ENCODE measurements at regions not wholly inside any gene's neighbourhood (a gene's known extent, or its start where the extent isn't known, plus 50 kb on each side); places are given as distances from the start of the nearest gene placed in this dataset.

DNA sequence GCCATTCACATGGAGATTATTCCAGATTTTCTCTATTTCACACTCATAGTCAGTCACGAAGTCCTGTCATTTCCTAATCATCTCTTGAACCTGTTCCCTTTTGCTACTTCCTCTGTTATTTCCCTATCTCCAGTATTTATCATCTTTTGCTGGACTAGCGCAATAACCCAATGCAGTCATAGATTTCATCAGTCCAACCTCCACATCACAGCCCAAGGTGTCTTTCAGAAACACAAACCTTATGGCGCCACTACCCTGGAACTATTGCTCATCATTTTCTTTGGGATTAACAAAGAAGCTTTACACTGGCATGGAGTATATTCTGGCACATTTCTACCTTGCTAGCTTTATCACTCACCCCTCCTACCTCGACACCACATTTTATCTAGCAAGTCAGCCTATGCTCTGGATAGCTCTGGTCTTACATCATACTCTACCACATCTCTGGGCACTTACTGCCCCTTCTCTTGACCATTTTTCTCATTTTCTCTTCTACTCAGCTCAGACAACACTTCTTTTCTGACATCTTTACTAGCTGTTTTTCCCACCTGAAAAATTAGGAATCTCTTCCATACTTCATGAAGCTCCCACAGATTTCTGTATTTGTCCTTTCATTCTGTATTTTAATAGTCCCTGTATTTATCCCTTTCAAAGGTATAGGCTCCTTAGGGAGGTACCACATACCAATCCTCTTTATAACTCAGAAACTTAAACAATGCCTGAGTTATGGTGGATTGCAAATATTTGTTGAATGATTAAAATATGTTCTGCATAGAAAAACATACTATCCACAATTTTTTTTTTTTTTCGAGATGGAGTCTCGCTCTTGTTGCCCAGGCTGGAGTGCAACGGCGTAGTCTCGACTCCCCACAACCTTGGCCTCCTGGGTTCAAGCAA lies 534.7 kb downstream of the KLF12 start:
- no peak for DNase-seq

DNA sequence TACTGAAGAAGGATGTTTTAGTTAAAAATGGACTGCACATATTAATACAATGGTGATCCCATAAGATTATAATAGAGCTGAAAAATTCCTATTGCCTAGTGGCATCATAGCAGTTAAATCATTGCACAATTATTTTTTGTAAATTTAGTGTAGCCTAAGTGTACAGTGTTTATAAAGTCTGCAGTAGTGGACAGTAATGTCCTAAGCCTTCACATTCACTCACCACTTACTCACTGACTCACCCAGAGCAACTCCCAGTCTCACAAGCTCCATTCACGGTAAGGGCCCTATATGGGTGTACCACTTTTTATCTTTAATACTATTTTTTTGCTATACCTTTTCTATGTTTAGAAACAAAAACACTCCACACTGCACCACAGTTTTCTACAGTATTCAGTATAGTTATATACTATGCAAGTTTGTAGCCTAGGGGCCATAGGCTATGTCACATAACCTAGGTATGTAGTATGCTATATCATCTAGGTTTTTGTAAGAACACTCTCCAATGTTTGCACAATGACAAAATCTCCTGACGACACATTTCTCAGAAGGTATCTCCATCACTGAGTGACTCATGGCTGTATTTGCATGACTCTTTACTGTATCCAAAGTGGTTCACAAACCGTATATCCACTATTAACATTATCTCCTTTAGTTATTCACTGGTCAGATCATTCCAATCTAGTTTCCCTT lies 536.0 kb downstream of the KLF12 start:
- DNase-seq = no peak

DNA sequence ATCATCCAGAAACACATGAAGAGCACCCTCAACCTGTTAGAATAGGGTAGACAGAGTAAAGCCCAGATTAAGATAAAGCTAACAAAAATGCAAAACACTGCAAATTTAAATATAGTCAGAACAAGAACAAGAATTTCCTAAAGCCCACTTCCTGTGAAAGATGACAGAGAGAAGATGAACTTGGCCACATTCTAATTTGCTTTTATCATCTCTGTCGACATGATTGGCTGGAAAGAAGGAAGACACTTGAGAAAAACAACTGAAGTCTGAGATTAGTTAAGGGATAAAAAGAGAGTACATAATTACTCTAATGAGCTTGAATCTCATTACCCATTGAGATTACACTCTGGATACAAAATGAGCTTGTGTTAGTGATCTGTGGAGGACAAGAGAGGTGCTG lies 537.6 kb downstream of the KLF5 start:
- no peak for DNase-seq

DNA sequence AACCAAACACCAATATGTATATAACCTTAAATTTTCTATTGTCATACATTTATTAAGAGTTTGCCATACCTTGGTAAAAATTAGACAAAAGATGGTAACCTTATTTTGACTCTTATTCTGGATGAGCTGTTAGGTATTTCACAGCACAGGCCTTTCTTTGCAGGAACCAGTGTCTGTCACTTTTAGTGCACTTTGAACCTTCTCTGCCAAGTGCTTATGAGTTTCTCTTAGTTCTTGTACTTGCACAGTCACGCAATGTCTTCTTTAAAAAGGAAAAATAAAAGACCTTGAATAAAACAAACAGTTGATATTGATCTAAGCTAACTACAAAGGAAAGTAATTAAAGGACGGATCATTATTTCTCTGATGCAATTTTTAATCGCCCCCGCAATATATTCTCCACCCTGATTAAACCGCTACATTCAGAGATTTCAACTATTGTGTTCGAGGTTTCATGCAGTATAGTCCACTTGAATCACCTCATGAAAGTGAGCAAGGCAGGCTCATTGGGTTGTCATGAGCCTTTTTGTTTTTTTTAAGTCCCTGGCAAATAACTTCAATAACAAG lies 534.5 kb downstream of the KLF5 start:
- DNase-seq = no peak

DNA sequence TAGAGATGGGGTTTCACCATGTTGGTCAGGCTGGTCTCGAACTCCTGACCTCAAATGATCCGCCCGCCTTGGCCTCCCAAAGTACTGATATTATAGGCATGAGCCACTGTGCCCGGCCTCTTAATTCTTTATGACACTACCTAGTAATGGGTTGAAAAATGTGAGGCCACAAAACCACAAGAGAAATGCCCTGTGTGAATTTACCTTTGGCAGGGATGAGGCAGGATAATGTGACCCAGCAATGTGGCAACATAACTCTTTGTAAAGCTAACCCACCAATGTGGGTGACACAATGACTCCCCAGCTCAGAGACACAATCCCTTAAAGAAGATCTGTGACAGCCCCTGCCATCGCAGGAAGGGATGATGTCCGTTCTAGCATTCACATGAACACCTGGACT lies 533.1 kb downstream of the KLF5 start:
- no peak for DNase-seq

DNA sequence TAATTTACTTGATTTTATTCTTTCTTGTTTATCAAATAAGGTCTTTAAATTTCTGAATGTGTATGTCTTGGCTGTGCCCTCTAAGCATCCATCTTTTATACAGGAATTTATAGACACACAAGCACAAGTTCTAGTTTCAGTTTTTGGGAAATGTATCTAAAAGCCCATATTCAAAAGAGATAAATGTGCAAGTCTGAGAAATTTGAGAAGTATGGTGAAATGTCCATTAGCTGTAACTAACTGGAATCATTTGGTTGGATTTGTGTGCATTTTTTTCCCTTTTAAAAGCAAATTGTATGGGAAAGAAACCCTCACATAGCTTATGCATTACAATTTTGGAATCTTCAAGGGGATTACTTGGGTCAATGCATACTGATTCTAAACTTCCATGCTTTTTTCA lies 532.0 kb downstream of the KLF5 start:
- DNase-seq = no peak

DNA sequence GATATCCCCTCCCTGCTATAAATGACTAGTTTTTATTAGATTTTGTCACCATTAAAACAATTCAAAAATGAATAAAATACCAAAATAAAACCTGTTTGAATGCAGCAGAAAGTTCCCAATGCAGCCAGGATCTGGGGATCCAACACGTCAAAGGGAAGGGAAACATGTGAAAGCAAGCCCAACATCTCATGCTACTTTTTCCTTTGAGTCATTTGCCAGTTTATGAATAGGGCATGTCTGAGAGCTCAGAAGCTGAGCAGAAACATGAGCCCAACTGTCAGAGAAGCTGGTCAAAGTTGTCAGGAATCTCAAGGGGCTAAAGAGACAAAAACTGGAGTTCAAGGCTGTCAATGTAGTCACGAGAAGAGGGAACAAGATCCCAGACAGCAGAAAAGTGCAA lies 526.4 kb downstream of the KLF5 start:
- no peak for DNase-seq

DNA sequence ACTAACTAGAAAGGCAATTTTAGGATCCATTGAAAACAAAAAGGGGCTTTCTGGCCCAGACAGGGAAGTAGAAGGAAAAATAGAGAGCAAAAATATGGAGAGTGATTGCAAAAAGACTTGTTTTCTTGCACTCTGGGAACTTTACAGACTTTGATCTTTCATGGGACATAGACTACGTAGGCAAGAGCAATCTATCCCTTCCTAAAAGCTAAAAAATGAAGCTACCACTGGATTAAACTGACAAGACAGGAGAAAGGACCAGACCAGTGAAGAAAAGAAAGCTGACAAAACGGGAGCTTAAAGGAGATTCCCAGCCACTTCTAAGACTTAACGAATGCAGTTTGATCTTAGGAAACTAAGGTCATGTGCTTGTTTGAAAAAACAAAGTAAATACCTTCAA lies 524.5 kb downstream of the KLF5 start:
- DNase-seq = no peak

DNA sequence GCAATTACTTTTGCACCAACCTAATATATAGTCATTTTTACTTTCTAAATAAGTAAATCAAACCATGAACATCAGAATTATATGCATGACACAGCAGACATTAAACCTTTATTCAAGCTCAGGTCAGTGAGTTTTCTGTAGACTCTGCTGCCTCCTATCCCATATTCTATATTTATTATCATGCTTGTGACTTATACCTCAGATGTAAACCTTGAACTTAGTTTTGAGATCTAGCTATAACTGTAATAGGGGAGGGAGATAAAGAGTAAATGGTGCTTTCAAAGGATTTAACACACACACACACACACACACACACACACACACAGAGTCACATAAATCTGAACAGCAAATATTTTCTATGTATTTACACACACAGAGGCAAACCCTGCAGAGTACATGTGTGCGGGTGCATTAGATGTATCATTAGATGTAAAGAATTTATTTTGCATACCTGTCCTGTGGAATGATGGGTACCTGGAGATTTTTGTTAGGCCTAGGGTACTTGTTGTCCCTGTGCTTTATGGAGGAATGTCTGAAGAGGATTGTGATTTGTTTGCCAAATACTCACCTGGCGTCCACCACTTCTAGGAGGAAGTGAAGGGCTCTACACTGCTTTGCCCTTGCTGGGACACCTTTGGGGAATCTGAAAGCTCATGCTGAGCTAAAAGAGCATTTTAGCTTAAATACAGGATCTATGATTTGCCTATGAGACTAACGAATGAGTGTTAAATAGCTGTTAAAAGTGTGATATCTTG lies 521.9 kb downstream of the KLF5 start:
- no peak for DNase-seq

DNA sequence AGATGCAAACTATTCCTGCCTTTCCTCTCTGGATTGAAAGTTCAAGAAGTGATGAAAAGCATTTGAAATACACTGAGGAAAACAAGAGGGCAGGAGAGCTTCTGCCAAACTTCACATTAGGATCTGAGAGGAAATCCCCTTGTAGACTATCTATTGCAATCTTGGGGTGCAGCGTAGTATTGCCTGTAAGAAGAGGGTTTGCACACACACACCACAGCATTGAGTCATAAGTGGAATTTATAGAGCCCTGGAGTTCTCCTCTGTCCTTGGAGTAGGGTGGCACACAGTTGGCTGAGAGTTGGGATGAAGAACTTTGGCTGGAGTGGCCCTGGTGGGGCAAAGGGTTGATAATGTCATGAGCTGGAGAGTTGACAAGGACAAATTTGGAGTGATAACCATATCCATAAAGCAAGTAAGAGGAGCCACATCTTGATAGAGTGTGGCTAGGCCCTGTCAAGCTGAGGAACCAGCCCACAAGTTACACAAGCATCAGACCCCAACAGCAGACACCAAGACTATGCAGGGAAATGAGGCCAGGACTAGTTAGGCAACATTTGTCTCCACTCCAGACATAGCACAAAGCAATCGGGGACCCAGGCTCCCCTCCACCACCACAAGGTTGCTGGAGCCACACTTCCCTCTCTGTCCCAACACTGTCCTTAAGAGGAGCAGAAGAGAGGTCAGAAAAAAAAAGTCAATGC lies 520.9 kb downstream of the KLF5 start:
- DNase-seq = no peak

DNA sequence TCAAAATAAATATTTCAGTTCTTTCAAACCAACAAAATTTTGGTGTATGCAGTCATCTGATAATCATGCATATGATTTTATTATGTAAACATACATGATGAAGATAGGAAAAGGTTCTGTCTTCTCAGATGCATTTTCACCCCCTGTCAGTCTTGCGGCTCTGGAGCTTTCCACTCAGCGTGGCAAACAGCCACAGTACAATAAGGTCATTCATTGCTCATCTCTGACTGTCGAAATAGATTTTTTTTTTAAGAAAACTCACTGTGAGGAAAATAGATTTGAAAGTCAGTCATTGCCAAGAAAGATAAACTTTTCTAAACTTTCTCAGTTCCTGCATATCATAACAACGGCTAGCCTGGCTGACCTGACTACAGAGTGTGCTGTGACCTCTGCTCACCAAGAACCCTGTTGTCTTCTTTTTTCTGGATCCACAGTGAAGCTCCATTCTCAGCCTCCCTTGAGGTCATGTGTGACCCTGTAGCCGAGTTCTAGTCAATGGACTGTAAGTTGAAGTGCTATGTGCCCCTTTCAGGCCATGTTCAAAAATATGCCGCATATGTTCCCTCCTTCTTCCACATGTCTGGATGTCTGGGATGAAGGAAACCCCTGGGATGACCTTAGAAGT lies 519.6 kb downstream of the KLF5 start:
- DNase-seq = no peak

DNA sequence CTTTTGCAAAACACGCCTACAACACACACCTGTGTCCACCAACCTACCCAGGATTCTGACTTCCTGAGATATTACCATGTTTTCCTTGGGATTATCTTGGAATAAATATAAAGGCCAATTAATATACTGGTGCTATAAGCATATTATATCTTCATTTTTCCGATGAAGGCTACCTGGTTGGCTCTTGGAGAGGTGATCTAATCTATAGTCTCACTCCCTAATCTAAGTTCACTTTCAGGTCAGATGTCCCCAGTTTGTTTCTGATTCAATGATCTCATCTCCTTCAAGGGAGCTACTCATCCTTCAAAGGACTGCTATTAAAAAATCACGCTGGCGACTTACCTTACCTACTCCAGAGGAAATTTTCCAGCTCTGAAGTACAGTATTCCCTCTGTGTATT lies 517.5 kb downstream of the KLF5 start:
- no peak for DNase-seq

DNA sequence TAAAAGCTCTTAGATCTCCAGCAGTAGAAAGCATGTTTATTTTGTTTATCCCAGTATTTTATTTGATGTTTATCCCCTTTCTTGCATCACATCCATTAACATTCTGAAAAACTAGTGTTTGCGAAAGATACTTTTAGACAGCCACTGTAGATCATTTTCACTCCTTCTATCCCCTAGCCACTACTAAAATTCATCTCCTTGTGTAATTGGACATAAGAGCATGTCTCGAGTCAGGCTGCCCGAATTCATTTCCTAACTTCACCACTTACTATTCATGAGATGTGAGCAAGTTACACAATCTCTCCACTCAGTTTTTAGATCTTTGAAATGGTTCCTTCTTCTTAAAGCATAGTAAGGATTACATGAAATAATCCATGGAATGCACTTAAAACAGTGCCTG lies 514.0 kb downstream of the KLF5 start:
- no peak for DNase-seq

DNA sequence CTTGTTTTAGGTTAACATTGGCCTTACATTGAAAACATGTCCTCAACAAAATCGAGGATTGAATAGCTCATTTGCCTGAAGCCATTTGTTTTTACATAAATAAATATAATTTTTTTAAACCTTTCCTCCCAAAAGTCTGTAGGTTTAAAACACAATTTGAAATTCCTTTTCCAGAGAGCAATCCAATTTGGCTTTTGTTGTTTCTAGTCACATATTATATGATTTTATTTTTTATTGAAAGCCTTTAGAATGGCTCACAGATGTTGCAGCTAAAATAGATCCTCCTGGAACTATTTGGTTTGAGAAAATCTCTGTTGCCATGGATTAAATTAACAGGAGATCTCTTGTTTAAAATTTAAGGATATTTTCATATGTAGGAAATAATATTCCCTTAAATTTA lies 512.6 kb downstream of the KLF5 start:
- DNase-seq = no peak

DNA sequence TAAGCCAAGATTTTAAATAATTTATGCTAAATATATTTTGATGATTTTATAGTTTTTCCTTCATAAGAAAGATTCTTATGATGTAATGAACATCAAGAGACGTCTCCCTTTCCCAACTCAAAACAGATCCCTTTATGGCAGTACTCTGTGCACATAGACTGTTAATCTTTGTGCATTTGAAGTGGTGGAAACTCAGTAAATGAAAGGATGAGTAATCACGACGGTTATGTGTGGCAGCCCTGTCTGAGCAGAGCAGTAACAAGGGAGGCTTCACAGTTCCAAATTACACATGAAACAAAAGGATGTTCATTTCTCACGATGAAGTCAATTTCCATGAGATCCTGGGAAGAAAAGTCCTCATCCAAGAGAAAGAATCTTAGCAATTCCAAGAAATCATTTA lies 498.1 kb downstream of the KLF5 start:
- DNase-seq = no peak

DNA sequence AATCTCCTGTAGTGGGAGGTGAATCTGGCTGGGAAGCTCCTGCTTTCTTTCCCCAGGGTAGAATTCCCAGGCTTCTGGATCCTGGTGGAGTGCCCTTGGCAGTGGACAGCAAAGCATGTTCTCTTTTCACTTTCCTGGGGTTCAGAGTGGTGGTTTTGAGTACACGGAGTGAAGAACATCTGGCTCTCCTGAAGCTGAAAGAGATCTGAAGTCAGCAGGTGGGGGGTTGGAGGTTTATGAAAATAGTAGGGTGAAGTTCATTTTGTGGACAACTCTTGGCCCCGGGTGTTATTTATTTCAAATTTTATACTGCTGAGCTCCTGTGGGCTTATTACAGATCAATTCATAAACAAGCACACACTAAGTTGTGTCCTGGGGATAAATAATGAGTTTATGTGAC lies 497.3 kb downstream of the KLF5 start:
- no peak for DNase-seq

DNA sequence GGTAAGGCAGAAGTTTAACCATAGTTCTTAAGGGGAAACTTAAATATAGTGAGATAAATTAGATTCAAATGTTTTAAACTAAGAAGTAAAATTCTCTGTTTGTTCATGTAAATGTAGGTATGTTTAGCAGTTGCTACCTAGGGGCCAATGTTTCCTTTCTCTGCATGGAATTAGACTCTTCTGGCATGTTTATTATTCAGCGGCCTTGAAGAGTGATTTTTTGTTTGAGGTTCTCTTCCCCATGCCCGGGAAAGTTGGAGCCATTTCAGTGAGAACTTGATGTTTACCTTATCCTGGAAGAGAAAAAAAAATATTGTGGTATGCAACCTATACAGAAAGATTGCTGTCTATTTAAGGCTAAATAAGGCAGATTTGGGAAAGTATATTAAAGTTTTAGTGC lies 492.9 kb downstream of the KLF5 start:
- DNase-seq = no peak

DNA sequence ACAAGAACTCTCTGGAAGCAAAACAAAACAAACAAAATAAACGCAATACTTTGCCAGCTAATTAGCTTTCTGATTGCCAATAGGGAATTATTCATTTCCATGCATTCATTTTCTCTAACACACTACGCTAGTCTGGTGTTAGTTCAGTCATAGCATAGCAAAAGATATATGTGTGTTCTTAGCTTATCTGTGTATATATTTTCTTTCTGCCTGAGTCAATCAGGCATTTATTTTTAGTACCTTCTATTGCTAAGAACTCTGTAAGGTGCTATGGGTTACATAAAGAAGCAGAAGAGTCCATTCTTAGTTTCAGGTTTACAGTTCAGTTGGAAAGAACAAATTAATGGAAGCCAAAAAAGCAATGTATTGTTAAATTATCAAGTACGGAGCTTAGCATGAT lies 490.9 kb downstream of the KLF5 start:
- no peak for DNase-seq

DNA sequence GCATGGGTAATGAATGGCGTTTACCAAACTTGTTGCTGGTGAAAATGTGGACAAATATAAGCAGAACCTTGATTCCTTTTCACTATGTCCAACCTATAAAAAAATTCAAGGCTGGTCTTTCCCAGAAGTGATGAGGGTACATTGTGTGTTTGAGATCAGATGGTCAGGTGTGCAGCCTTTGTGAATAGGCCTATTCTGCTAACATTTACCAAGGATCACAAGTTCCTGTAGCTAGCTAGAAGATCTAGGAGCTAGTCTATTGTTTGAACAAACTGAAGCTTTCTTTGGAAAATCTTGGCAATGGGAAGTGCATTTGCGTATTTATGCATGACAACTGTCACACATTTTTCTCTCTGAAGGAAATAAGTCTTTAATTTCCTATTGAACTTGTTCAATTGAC lies 489.6 kb downstream of the KLF5 start:
- no peak for DNase-seq

DNA sequence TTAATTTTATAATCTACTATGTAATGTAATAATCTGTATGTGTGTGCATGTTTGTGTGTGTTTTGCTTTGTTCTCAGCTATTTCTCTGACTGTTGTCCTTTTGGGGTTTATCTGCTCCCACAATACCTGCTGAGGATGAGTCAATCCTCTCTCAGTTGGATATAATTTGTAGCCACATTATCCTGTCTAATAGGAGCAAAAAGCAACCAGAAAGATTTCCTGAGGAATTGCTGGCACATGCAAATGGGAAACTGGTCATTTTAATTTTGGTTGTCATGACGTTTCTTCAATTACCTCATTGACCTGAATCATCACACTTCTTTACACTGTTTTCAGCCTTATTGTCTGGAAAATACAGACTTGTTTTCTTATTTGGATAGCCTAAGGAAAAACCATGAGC lies 488.4 kb downstream of the KLF5 start:
- DNase-seq = no peak

DNA sequence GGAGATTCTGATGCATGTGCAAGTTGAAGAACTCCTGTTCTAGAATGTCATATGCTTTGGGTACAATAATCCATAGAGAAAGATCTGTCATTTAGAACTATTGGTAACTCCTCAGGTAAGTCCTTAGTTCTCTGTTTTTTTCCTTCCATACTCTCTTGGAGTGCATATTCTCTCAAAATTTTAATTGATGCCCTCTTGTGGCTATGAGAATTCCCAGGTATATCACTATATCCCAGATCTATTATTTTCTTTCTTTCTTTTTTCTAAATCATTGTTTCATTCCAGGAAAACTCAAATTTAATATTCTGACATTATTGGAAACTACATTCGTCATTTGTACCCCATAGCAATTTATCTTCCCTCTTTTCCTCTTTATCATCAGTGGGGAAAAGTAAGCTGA lies 485.4 kb downstream of the KLF5 start:
- DNase-seq = no peak

DNA sequence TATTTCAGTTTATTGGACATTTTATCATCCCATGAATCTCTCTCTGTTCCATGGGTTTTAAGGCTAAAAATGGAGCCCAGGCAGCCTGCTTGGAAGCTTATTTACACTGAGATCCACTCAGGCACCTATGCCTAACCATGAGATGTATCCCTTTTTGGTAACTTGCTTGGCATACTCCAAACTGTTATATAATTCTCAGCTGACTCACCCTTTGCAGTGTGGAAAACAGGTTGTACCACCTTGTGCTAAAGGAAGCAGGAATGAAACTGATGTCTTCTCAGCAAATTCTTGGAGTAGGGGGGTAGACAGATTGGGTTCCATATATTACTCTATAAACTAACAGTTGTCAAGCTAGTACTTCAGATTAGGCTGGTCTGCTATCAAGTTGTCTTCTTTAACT lies 483.6 kb downstream of the KLF5 start:
- no peak for DNase-seq
